DOHH2 (cell line): ENCODE measurements at regions not wholly inside any gene's neighbourhood (a gene's known extent, or its start where the extent isn't known, plus 50 kb on each side); places are given as distances from the start of the nearest gene placed in this dataset.

Experiments
- H3F3A ChIP-seq: fragments of 200-600 bp; sonication (generic), shearing (Covaris generic); 2 replicates; pipeline ENCODE4 v1.6.0; 2016; ENCODE audit warnings: antibody characterized with exemption, mild to moderate bottlenecking; ENCODE audit not compliant: control insufficient read depth, insufficient read depth
- H3K27ac ChIP-seq: fragments of 200-600 bp; sonication (generic); 2 replicates; pipeline ENCODE4 v1.5.1; 2014; ENCODE audit warnings: low read depth, mild to moderate bottlenecking, low read length, moderate library complexity
- H3K27me3 ChIP-seq: fragments of 200-600 bp; sonication (generic); 2 replicates; pipeline ENCODE4 v1.6.1; 2014; ENCODE audit warnings: mild to moderate bottlenecking, low read length, mixed read lengths; ENCODE audit not compliant: control insufficient read depth
- H3K36me3 ChIP-seq: fragments of 200-600 bp; sonication (generic); 2 replicates; pipeline ENCODE4 v1.6.1; 2014; ENCODE audit warnings: mild to moderate bottlenecking, low read length, moderate library complexity, mixed read lengths; ENCODE audit not compliant: control insufficient read depth
- H3K4me1 ChIP-seq: fragments of 200-600 bp; sonication (generic); 2 replicates; pipeline ENCODE4 v1.6.1; 2014; ENCODE audit warnings: mild to moderate bottlenecking, low read length, mixed read lengths; ENCODE audit not compliant: control insufficient read depth
- H3K4me2 ChIP-seq: fragments of 200-600 bp; sonication (generic); 2 replicates; pipeline ENCODE4 v1.6.0; 2014; ENCODE audit warnings: mild to moderate bottlenecking, low read length, moderate library complexity
- H3K4me3 ChIP-seq: fragments of 200-600 bp; sonication (generic); 2 replicates; pipeline ENCODE4 v1.5.1; 2014; ENCODE audit warnings: mild to moderate bottlenecking, low read length, mixed read lengths
- H3K79me2 ChIP-seq: fragments of 200-600 bp; sonication (generic); 2 replicates; pipeline ENCODE4 v1.6.1; 2014; ENCODE audit warnings: mild to moderate bottlenecking, low read length, mixed read lengths; ENCODE audit not compliant: control insufficient read depth
- H3K9me2 ChIP-seq: fragments of 200-600 bp; sonication (generic); replicated peaks from 2 replicates; pipeline ENCODE4 v1.6.1; 2014; ENCODE audit warnings: mild to moderate bottlenecking, low read length, mixed read lengths; ENCODE audit not compliant: control insufficient read depth
- H3K9me3 ChIP-seq: fragments of 200-600 bp; sonication (generic); 2 replicates; pipeline ENCODE4 v1.6.1; 2014; ENCODE audit warnings: antibody characterized with exemption, low read length, mixed read lengths; ENCODE audit not compliant: control insufficient read depth, insufficient read depth
- H4K20me1 ChIP-seq: fragments of 200-600 bp; sonication (generic); 2 replicates; pipeline ENCODE4 v1.6.0; 2014; ENCODE audit warnings: low read depth, mild to moderate bottlenecking, antibody characterized with exemption, low read length, moderate library complexity; ENCODE audit not compliant: control insufficient read depth, insufficient read depth
- EZH2phosphoT487 ChIP-seq: fragments of 200-600 bp; sonication (generic); IDR thresholded peaks from 2 replicates; pipeline ENCODE4 v1.6.1; 2017; ENCODE audit warnings: borderline replicate concordance, mild to moderate bottlenecking, antibody characterized with exemption, low read length, moderate library complexity, mixed read lengths
- TF ChIP-seq, protein P1 (sequence below): fragments of 200-600 bp; sonication (generic); IDR thresholded peaks from one replicate; pipeline ENCODE4 v1.5.1; 2014; ENCODE audit warnings: antibody characterized with exemption, mild to moderate bottlenecking, low read depth, low read length; ENCODE audit not compliant: poor library complexity, severe bottlenecking

DNA sequence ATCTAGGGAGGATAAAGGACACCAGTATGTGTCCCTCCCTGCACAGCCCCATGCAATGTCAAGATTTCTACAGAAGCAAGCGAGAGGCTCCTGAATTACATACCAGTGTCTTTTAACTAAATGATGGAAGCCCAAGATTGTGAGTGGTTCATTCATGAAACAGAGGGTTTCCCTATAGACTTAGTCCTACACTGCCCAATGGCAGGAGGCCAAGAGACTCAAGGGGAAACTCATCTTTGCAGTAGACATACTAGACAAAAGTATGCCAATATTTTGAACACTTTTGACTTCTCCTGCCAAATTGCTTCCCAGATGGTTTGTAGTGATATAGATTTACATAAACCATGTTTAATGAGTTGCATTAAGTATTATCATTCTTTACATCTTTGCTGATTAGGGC lies 557.2 kb upstream of the JAG1 start:
- H3F3A ChIP-seq, result no peaks in the 10 kb centered on the region
- no peaks in the 10 kb centered on the region for H4K20me1 ChIP-seq
- no peaks in the 10 kb centered on the region for H3K9me3 ChIP-seq
- no peaks in the 10 kb centered on the region for H3K36me3 ChIP-seq
- H3K79me2 ChIP-seq, result no peaks in the 10 kb centered on the region
- TF ChIP-seq EZH2phosphoT487, result no peak
- TF ChIP-seq, protein P1, sequence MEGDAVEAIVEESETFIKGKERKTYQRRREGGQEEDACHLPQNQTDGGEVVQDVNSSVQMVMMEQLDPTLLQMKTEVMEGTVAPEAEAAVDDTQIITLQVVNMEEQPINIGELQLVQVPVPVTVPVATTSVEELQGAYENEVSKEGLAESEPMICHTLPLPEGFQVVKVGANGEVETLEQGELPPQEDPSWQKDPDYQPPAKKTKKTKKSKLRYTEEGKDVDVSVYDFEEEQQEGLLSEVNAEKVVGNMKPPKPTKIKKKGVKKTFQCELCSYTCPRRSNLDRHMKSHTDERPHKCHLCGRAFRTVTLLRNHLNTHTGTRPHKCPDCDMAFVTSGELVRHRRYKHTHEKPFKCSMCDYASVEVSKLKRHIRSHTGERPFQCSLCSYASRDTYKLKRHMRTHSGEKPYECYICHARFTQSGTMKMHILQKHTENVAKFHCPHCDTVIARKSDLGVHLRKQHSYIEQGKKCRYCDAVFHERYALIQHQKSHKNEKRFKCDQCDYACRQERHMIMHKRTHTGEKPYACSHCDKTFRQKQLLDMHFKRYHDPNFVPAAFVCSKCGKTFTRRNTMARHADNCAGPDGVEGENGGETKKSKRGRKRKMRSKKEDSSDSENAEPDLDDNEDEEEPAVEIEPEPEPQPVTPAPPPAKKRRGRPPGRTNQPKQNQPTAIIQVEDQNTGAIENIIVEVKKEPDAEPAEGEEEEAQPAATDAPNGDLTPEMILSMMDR, result no peak
- no peak overlapping the region for H3K4me3 ChIP-seq
- H3K27me3 ChIP-seq, result no peaks in the 10 kb centered on the region
- no peaks in the 10 kb centered on the region for H3K9me2 ChIP-seq
- no peak overlapping the region for H3K27ac ChIP-seq
- no peaks in the 10 kb centered on the region for H3K4me1 ChIP-seq
- no peak overlapping the region for H3K4me2 ChIP-seq

DNA sequence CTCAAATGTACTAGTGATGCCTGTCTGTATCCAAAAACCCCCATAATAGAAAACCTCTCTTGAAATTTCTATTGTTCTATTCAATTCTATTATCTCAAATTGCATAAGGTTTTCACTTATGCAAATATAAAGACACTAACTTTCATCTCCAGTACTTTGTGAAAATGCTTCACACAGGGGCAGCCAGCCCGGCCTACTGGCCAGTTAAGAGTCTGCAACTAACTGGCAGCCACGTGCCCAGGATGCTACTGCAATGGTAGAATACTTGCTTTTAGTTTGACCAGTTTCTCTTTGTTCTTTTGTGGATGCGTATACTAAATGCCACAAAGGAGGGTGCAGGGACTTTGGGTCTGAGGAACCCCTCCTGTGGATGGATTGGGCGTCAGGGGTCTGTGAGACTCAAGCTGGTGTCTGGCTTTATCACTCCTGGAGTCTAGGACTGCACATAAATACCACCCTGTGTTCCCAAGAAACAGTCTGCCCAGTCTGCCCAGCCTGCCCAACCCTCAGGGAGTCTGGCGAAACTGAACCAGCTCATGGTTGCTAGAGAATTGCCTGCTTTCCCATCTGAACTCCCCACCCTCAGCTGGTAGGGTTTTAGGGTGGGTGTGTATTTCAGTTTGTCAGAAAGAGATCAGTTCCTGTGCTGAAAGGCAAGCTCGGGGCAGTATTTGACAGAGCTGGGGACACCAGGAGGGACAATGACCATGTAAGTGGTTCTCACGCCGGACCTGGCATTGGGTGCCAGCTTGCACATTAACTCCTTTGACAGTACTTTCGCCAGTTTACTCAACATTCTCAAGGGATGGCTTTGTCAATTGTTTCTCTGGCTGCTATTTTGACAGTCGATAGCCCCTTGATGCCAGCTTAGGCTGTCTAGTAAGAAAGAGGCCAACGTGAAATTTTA lies 558.2 kb upstream of the JAG1 start:
- TF ChIP-seq, protein P1, result no peak
- no peak for TF ChIP-seq EZH2phosphoT487
- Histone ChIP-seq H3F3A (no peaks in the 10 kb centered on the region), H3K79me2 (no peaks in the 10 kb centered on the region), H4K20me1 (no peaks in the 10 kb centered on the region), H3K9me2 (no peaks in the 10 kb centered on the region), H3K4me2 (no peak overlapping the region), H3K27me3 (no peaks in the 10 kb centered on the region), H3K4me3 (no peak overlapping the region), H3K4me1 (no peaks in the 10 kb centered on the region), H3K36me3 (no peaks in the 10 kb centered on the region), H3K27ac (no peak overlapping the region), H3K9me3 (no peaks in the 10 kb centered on the region)

DNA sequence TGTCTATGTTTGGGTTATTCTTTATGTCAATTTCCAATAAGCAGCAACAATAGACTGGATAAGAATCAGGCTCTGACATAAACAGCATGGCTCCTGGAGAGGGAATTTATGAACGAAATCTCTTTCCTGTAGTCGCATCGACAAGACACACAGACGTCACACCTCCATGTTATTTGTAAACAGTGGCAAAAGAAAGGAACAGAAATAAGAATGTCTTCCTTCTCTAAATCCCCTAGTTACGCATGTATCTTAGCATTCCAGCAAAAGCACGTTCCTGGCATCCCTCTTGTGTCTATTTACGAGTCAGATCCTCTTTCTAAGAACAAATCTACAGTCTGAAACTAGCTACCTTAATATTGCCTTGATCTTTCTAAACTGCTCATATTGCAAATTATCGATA lies 559.1 kb upstream of the JAG1 start:
- Histone ChIP-seq H3K27ac (no peak overlapping the region), H3K4me1 (no peaks in the 10 kb centered on the region), H3K27me3 (no peaks in the 10 kb centered on the region), H3K4me3 (no peak overlapping the region), H4K20me1 (no peaks in the 10 kb centered on the region), H3K9me3 (no peaks in the 10 kb centered on the region), H3K4me2 (no peak overlapping the region), H3F3A (no peaks in the 10 kb centered on the region), H3K36me3 (no peaks in the 10 kb centered on the region), H3K79me2 (no peaks in the 10 kb centered on the region), H3K9me2 (no peaks in the 10 kb centered on the region)
- TF ChIP-seq, protein P1, result no peak
- no peak for TF ChIP-seq EZH2phosphoT487
